B cell (primary cell): ENCODE measurements at regions not wholly inside any gene's neighbourhood (a gene's known extent, or its start where the extent isn't known, plus 50 kb on each side); places are given as distances from the start of the nearest gene placed in this dataset.

ENCODE experiments used
- ATAC-seq: fragments of 200-7000 bp; cut with Tn5 transposase; one replicate; pipeline ENCODE4 v1.10.0; 2021; ENCODE audit warnings: low read depth, mild to moderate bottlenecking, moderate number of reproducible peaks, moderate library complexity
- CTCF ChIA-PET: fragments of 350-600 bp; sonication (Branson Sonifier 250); formaldehyde crosslinking; loops from one replicate; lab custom pipeline; 2021; ENCODE audit warnings: antibody characterized with exemption, inconsistent platforms; lab: Charles Lee
- POLR2A ChIA-PET: fragments of 350-600 bp; sonication (Branson Sonifier 250); formaldehyde crosslinking; loops from one replicate; lab custom pipeline; 2021; ENCODE audit warnings: antibody characterized with exemption; lab: Charles Lee
- DNase-seq: peaks from one replicate; pipeline ENCODE4 v3.0.0; 2013
- H2AFZ ChIP-seq: 2 replicates; pipeline ENCODE4 v1.6.1; 2012; ENCODE audit warnings: mild to moderate bottlenecking, low read depth, low read length; ENCODE audit not compliant: insufficient read depth, poor library complexity, severe bottlenecking
- H3K27ac ChIP-seq, 2 donors: 1 replicate in 1 of 2; 2 replicates in 1 of 2; pipeline ENCODE4 v1.5.1; 2012 to 2013; ENCODE audit warnings: low read length in 2 of 2, mild to moderate bottlenecking in 2 of 2, moderate library complexity in 1 of 2
- H3K27me3 ChIP-seq, 4 experiments: fragments of 200-600 bp in 1 of 4; sonication (generic) in 1 of 4; replicated peaks in 1 of 4; 1 replicate in 2 of 4; 2 replicates in 2 of 4; pipeline versions ENCODE4 v1.6.1 to v1.7.0; 2013 to 2016; ENCODE audit warnings: low read length in 3 of 4, mild to moderate bottlenecking in 2 of 4, mixed read lengths in 1 of 4, moderate library complexity in 1 of 4; ENCODE audit not compliant: insufficient read depth in 4 of 4, control insufficient read depth in 3 of 4; ENCODE audit errors: control extremely low read depth in 1 of 4
- H3K36me3 ChIP-seq, 2 experiments: replicated peaks in 1 of 2; 1 replicate in 1 of 2; 2 replicates in 1 of 2; pipeline versions ENCODE4 v1.6.1 to v1.7.1; 2013; ENCODE audit warnings: low read length in 1 of 2; ENCODE audit not compliant: insufficient read depth in 2 of 2, control insufficient read depth in 1 of 2; ENCODE audit errors: control extremely low read depth in 1 of 2, extremely low read depth in 1 of 2
- H3K4me1 ChIP-seq, 2 donors: fragments of 200-600 bp in 1 of 2; sonication (generic) in 1 of 2; 1 replicate in 1 of 2; 2 replicates in 1 of 2; pipeline versions ENCODE4 v1.5.1 to v1.6.1; 2013 to 2017; ENCODE audit warnings: low read length in 2 of 2; ENCODE audit not compliant: control insufficient read depth in 2 of 2, insufficient read depth in 2 of 2
- H3K4me2 ChIP-seq: replicated peaks from 2 replicates; pipeline ENCODE3; 2012; ENCODE audit warnings: mild to moderate bottlenecking, low read depth, low read length; ENCODE audit not compliant: poor library complexity, severe bottlenecking
- H3K4me3 ChIP-seq, 5 experiments: fragments of 200-600 bp in 1 of 5; sonication (generic) in 1 of 5; 1 replicate in 3 of 5; 2 replicates in 2 of 5; pipeline versions ENCODE4 v1.5.1 to v1.7.0; 2011 to 2016; ENCODE audit warnings: low read length in 4 of 5, mild to moderate bottlenecking in 4 of 5, low read depth in 2 of 5, control low read depth in 1 of 5, moderate library complexity in 1 of 5; ENCODE audit not compliant: insufficient read depth in 1 of 5; ENCODE audit errors: control extremely low read depth in 1 of 5, extremely low read depth in 1 of 5
- H3K79me2 ChIP-seq: fragments of 200-600 bp; sonication (generic); one replicate; pipeline ENCODE4 v1.6.0; 2016; ENCODE audit warnings: low read length; ENCODE audit not compliant: control insufficient read depth, insufficient read depth
- H3K9ac ChIP-seq: fragments of 200-600 bp; sonication (generic); 2 replicates; pipeline ENCODE4 v1.6.1; 2017; ENCODE audit warnings: mild to moderate bottlenecking, low read length, moderate library complexity
- H3K9me3 ChIP-seq, 3 donors: one replicate each; pipeline versions ENCODE4 v1.6.1 to v1.7.1; 2013; ENCODE audit warnings: low read length in 2 of 3; ENCODE audit not compliant: control insufficient read depth in 2 of 3, insufficient read depth in 1 of 3; ENCODE audit errors: control extremely low read depth in 1 of 3
- H4K20me1 ChIP-seq: 2 replicates; pipeline ENCODE4 v1.6.0; 2012; ENCODE audit warnings: mild to moderate bottlenecking, low read length; ENCODE audit not compliant: insufficient read depth, control insufficient read depth, poor library complexity, severe bottlenecking
- H3K27ac Mint-ChIP-seq: one replicate; pipeline ENCODE4 v1.8.0; 2021; ENCODE audit warnings: mixed read lengths
- H3K27me3 Mint-ChIP-seq: one replicate; pipeline ENCODE4 v1.8.0; 2021; ENCODE audit warnings: mixed read lengths
- H3K4me1 Mint-ChIP-seq: one replicate; pipeline ENCODE4 v1.8.0; 2021; ENCODE audit warnings: mixed read lengths
- H3K4me3 Mint-ChIP-seq: one replicate; pipeline ENCODE4 v1.8.0; 2021; ENCODE audit warnings: mixed read lengths
- H3K9me3 Mint-ChIP-seq: one replicate; pipeline ENCODE4 v1.8.0; 2022; ENCODE audit warnings: mixed read lengths; ENCODE audit not compliant: insufficient read depth
- EZH2 ChIP-seq: IDR thresholded peaks from 2 replicates; pipeline ENCODE4 v1.6.1; 2012; ENCODE audit warnings: borderline replicate concordance, low read depth, mild to moderate bottlenecking, moderate library complexity, low read length; ENCODE audit not compliant: insufficient read depth, poor library complexity, severe bottlenecking
- WGBS: methylation state at CpG from one replicate; pipeline ENCODE4 v1.1.5; 2013; ENCODE audit warnings: missing lambda C conversion rate; ENCODE audit not compliant: insufficient coverage; 5-methylcytosine and 5-hydroxymethylcytosine counted together
- intact Hi-C: fragments of 100-400 bp; cut with micrococcal nuclease; formaldehyde crosslinking; loops from one replicate; pipeline ENCODE4 v1.10.0; 2022
- TF ChIP-seq, protein P1 (sequence below): fragments of 200-600 bp; IDR thresholded peaks from one replicate; pipeline ENCODE4 v1.8.0; 2022; ENCODE audit warnings: antibody characterized with exemption, mild to moderate bottlenecking

- ATAC-seq = no peak
- peaks cover 2% of the 10 kb centered on the region for H3K9me3 Mint-ChIP-seq
- TF ChIP-seq, protein P1, sequence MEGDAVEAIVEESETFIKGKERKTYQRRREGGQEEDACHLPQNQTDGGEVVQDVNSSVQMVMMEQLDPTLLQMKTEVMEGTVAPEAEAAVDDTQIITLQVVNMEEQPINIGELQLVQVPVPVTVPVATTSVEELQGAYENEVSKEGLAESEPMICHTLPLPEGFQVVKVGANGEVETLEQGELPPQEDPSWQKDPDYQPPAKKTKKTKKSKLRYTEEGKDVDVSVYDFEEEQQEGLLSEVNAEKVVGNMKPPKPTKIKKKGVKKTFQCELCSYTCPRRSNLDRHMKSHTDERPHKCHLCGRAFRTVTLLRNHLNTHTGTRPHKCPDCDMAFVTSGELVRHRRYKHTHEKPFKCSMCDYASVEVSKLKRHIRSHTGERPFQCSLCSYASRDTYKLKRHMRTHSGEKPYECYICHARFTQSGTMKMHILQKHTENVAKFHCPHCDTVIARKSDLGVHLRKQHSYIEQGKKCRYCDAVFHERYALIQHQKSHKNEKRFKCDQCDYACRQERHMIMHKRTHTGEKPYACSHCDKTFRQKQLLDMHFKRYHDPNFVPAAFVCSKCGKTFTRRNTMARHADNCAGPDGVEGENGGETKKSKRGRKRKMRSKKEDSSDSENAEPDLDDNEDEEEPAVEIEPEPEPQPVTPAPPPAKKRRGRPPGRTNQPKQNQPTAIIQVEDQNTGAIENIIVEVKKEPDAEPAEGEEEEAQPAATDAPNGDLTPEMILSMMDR = no peak
- TF ChIP-seq EZH2 = no peak
- H3K27ac Mint-ChIP-seq = no peak overlapping the region
- H3K9me3 ChIP-seq = no peaks in the 10 kb centered on the region
- no peak overlapping the region for H3K27ac ChIP-seq
- no peaks in the 10 kb centered on the region for H3K4me1 ChIP-seq
- H3K79me2 ChIP-seq = no peaks in the 10 kb centered on the region
- no peak overlapping the region for H3K4me3 ChIP-seq
- H3K27me3 Mint-ChIP-seq = peaks cover 11% of the 10 kb centered on the region
- H3K36me3 ChIP-seq = no peaks in the 10 kb centered on the region
- H3K4me1 Mint-ChIP-seq = no peaks in the 10 kb centered on the region
- no peak for DNase-seq
- H2AFZ ChIP-seq = no peak overlapping the region
- no CpG with 5 or more reads among the region's 1 CpG for WGBS
- no peak overlapping the region for H3K4me2 ChIP-seq
- ChIA-PET POLR2A (no interaction called here), CTCF (no interaction called here)
- H4K20me1 ChIP-seq = no peaks in the 10 kb centered on the region
- intact Hi-C loops = no loop called here
- H3K9ac ChIP-seq = no peak overlapping the region
- no peak overlapping the region for H3K4me3 Mint-ChIP-seq
- no peaks in the 10 kb centered on the region for H3K27me3 ChIP-seq
These were observed 336.4 kb downstream of the HS3ST3B1 start for GRCh38 chr17:14637260-14637659.

DNA sequence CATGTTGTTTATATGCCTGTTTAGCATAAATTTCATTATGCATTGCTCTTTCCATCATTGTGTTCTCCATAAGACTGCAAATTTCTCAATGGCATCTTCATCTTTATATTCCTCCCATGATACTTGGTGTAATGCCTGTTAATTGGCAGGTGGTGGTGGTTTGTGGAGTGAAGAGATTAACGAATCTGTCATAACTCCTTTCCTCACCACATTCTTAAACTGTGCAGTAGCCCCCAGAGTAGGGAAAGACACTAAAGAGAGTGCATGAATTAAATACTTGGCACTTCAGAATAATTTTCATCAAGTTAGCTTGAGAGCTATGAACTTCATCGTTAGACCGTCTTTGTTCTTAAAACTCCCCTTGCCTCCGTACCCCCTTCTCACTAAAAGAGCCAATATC, 329.7 kb downstream of the HS3ST3B1 start:
- Mint-ChIP-seq H3K27me3 (peaks cover 14% of the 10 kb centered on the region), H3K4me3 (no peak overlapping the region), H3K27ac (no peak overlapping the region), H3K9me3 (no peaks in the 10 kb centered on the region), H3K4me1 (no peaks in the 10 kb centered on the region)
- H3K27ac ChIP-seq = no peak overlapping the region
- no peaks in the 10 kb centered on the region for H3K27me3 ChIP-seq
- no peaks in the 10 kb centered on the region for H4K20me1 ChIP-seq
- TF ChIP-seq, protein P1 = no peak
- no peak for TF ChIP-seq EZH2
- no peaks in the 10 kb centered on the region for H3K36me3 ChIP-seq
- ATAC-seq = no peak
- 95% methylated on average over 3 of the region's 4 CpGs for WGBS
- no peak overlapping the region for H3K4me2 ChIP-seq
- no peak overlapping the region for H3K4me3 ChIP-seq
- no peak overlapping the region for H2AFZ ChIP-seq
- no peaks in the 10 kb centered on the region for H3K79me2 ChIP-seq
- no peak overlapping the region for H3K9ac ChIP-seq
- no peak for DNase-seq
- no peaks in the 10 kb centered on the region for H3K4me1 ChIP-seq
- CTCF ChIA-PET = no interaction called here
- peaks cover 1 to 6% (median 2%) of the 10 kb centered on the region in 3 donors for H3K9me3 ChIP-seq
- intact Hi-C loops = no loop called here
- POLR2A ChIA-PET = no interaction called here
